Body of pancreas (tissue), 4 donors: ENCODE measurements at regions not wholly inside any gene's neighbourhood (a gene's known extent, or its start where the extent isn't known, plus 50 kb on each side); places are given as distances from the start of the nearest gene placed in this dataset.

Experiments used
- POLR2A ChIP-seq, 3 donors: fragments of 450-650 bp; IDR thresholded peaks; one replicate each; pipeline ENCODE4 v1.6.1; 2016; ENCODE audit warnings: antibody characterized with exemption in 3 of 3, mild to moderate bottlenecking in 2 of 3
- TF ChIP-seq, protein P1 (sequence below), 7 experiments: fragments of 450-650 bp in 4 of 7; fragments of 200-600 bp in 3 of 7; sonication (generic) in 3 of 7; IDR thresholded peaks; one replicate each; pipeline ENCODE4 v1.5.1; 2016 to 2019; ENCODE audit warnings: antibody characterized with exemption in 7 of 7

DNA sequence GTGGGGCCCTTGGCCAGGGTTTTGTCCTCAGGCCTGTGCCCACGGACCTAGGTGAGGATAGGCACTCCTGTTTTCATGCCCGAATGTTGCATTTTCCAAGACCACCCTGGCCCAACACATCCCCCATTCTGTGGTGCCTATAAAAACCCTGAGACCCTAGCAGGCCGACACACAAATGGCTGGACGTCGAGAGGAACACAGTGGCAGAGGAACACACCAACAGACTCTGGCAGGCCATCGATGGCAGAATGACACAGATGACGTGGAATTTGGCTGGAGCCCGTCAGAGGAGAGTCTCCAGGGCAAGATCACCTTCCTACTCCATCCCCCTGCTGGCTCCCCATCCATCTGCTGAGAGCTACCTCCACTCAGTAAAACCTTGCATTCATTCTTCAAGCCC, 898.8 kb downstream of the ANKRD7 start:
- TF ChIP-seq, protein P1, sequence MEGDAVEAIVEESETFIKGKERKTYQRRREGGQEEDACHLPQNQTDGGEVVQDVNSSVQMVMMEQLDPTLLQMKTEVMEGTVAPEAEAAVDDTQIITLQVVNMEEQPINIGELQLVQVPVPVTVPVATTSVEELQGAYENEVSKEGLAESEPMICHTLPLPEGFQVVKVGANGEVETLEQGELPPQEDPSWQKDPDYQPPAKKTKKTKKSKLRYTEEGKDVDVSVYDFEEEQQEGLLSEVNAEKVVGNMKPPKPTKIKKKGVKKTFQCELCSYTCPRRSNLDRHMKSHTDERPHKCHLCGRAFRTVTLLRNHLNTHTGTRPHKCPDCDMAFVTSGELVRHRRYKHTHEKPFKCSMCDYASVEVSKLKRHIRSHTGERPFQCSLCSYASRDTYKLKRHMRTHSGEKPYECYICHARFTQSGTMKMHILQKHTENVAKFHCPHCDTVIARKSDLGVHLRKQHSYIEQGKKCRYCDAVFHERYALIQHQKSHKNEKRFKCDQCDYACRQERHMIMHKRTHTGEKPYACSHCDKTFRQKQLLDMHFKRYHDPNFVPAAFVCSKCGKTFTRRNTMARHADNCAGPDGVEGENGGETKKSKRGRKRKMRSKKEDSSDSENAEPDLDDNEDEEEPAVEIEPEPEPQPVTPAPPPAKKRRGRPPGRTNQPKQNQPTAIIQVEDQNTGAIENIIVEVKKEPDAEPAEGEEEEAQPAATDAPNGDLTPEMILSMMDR (IDR thresholded peaks at IDR 0.05) = no peak
- no peak for TF ChIP-seq POLR2A (IDR thresholded peaks at IDR 0.05)
